Testis (tissue), 2 donors: ENCODE measurements at regions not wholly inside any gene's neighbourhood (a gene's known extent, or its start where the extent isn't known, plus 50 kb on each side); places are given as distances from the start of the nearest gene placed in this dataset.

Experiments used
- CTCF ChIP-seq, 3 experiments: fragments of 450-650 bp in 2 of 3; fragments of 200-600 bp in 1 of 3; sonication (generic) in 1 of 3; IDR thresholded peaks; one replicate each; pipeline ENCODE4 v1.5.1; 2016 to 2019; ENCODE audit warnings: antibody characterized with exemption in 3 of 3, mild to moderate bottlenecking in 2 of 3, moderate library complexity in 1 of 3
- POLR2A ChIP-seq: fragments of 450-650 bp; IDR thresholded peaks from one replicate; pipeline ENCODE4 v1.6.1; 2017; ENCODE audit warnings: antibody characterized with exemption, mild to moderate bottlenecking, moderate library complexity

- TF ChIP-seq CTCF (IDR thresholded peaks at IDR 0.05): no peak
- TF ChIP-seq POLR2A: no peak
Measured at GRCh38 chr2:38432820-38433606, 55.9 kb upstream of the ATL2 start.
